Activated CD8-positive, alpha-beta memory T cell treated with anti-CD3 and anti-CD28 coated beads, Interleukin-2, amount 10 ng/mL, durations not matched to agents 7 days and 5 days (primary cell): ENCODE measurements at regions not wholly inside any gene's neighbourhood (a gene's known extent, or its start where the extent isn't known, plus 50 kb on each side); places are given as distances from the start of the nearest gene placed in this dataset.
"Not testable (repeated sequence)": the region's sequence is repeated elsewhere in the genome, so short reads cannot be mapped to it uniquely, and the experiment has no call there.

Experiments
- ATAC-seq: fragments of 150-1000 bp; cut with Tn5 transposase; one replicate; pipeline ENCODE4 v1.10.0; 2021; ENCODE audit warnings: moderate library complexity
- CTCF ChIA-PET: fragments of 350-600 bp; sonication (Branson Sonifier 250); formaldehyde crosslinking; loops from one replicate; lab custom pipeline; 2021; ENCODE audit warnings: antibody characterized with exemption; lab: Charles Lee
- DNase-seq: peaks from one replicate; pipeline ENCODE4 v3.0.0-alpha.2; 2020
- H3K27ac Mint-ChIP-seq: one replicate; pipeline ENCODE4 v1.8.0; 2021; ENCODE audit warnings: mild to moderate bottlenecking, mixed read lengths
- H3K27me3 Mint-ChIP-seq: one replicate; pipeline ENCODE4 v1.8.0; 2021; ENCODE audit warnings: mixed read lengths
- H3K36me3 Mint-ChIP-seq: one replicate; pipeline ENCODE4 v1.8.0; 2021; ENCODE audit warnings: mild to moderate bottlenecking, mixed read lengths
- H3K4me1 Mint-ChIP-seq: one replicate; pipeline ENCODE4 v1.8.0; 2021; ENCODE audit warnings: mixed read lengths
- H3K4me3 Mint-ChIP-seq: one replicate; pipeline ENCODE4 v1.8.0; 2021; ENCODE audit warnings: mild to moderate bottlenecking, moderate library complexity, mixed read lengths
- H3K9me3 Mint-ChIP-seq: one replicate; pipeline ENCODE4 v1.8.0; 2022; ENCODE audit warnings: low read depth, mixed read lengths

DNA sequence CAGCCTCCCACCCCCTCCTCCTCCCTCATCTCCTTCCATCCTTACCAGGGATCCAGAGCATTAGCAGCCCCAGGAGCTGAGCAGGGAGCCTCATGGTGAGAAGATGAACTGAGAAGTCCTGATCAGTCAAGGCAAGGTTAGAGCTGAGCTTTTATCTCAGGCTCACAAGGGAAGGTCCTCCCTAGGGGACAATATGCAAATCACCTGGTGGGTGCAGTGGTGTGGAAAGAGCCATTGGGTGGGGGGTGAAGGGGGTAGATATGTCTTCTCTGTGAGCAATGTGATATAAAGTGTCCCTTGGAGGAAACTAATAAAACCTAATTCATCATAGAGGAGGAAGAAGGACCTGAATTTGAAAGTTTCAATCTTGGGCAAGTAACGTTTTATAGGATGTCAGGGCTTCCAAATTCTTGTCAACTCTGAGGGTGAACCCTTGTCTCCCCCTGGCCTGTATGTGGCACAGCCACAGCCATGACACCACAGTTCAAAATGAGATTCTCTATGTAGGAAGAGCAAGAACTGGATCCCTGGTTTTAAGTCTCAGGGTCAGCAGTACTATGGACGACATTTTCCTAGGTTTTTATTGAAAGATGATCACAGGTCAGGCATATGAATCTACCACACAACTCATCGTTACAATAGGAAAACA lies 543.5 kb downstream of the RPIA start:
- H3K4me3 Mint-ChIP-seq, DNase-seq, H3K36me3 Mint-ChIP-seq, CTCF ChIA-PET, H3K4me1 Mint-ChIP-seq, H3K27ac Mint-ChIP-seq, H3K9me3 Mint-ChIP-seq, H3K27me3 Mint-ChIP-seq, ATAC-seq: not testable (repeated sequence)

DNA sequence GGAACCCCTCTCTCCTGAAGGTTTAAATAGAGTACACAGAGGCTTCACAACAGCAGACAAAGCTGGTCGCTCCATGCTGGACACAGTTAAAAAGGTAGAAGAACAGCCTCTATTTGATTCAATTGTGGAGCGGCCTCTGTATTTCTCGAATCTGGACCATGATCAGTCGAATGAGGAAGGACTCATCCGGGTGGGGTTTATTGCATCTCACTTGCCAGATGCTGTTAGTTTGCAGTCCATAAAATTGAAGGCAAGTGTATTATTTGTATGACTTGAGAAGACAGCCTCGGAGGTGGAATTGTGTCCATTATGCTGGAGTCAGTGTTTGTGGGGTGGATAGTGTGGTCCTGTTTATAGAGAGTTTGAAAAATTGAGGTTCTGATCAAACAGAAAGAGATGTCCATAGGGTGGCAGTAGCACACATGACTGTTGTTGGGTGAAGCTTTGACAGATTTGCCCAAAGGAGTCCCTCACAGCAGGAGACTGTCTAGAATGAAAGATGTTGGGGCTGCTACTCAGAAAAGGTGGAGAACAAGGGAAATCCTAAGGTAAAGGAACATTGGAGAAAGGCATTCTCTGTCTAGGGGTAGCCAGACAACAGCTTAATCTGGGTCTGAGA lies 545.5 kb downstream of the RPIA start:
- DNase-seq, H3K27ac Mint-ChIP-seq, CTCF ChIA-PET, H3K9me3 Mint-ChIP-seq, H3K27me3 Mint-ChIP-seq, ATAC-seq, H3K4me3 Mint-ChIP-seq, H3K36me3 Mint-ChIP-seq, H3K4me1 Mint-ChIP-seq: not testable (repeated sequence)

DNA sequence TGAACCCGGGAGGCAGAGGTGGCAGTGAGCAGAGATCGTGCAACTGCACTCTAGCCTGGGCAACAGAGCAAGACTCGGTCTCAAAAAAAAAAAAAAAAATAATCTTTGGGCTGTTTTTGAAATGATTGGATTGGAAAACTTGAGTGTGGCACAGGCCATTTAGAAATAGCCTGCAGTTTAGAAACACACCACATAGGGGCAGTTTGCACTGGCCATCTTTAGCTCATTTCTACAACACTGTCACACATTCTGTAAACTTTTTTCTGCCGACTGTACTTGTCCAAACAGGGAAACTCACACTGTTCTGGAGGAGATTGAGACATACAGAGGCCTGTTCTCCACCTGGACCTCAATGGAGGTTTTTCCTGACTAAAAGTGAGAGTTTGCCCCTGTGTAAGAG lies 546.3 kb downstream of the RPIA start:
- H3K27ac Mint-ChIP-seq, H3K36me3 Mint-ChIP-seq, H3K4me3 Mint-ChIP-seq, H3K4me1 Mint-ChIP-seq, CTCF ChIA-PET, H3K27me3 Mint-ChIP-seq, DNase-seq, H3K9me3 Mint-ChIP-seq, ATAC-seq: not testable (repeated sequence)

DNA sequence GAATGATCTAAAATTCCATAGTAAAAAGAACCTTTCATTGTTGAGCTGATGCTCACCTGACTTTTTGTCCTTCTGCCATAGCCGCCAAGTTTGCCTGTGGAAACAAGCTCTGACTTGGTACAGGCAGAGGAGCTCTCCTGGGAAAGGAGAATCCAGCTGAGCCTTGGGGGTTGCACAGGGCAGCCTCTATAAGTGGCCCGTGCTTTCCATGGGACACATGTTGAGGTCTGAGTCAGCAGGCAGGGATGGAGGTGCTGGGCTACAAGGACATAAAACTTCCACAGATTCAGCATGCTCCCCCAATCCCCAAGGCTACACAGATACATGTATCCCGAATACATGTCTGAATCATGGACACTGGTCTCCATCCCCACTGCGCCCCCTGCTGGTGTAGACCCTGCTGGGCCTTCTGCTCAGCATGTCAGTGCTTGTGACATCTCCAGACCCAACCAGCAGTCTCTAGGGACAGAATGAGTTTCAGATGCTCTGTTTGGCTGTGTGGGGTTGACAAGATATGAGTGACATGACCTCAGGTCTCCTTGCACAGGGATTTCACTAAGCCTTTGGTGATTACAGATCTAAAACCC lies 551.7 kb downstream of the RPIA start:
- H3K36me3 Mint-ChIP-seq, H3K4me1 Mint-ChIP-seq, DNase-seq, H3K9me3 Mint-ChIP-seq, H3K27ac Mint-ChIP-seq, H3K4me3 Mint-ChIP-seq, CTCF ChIA-PET, H3K27me3 Mint-ChIP-seq: not testable (repeated sequence)
- peak; percentile 39 for ATAC-seq

DNA sequence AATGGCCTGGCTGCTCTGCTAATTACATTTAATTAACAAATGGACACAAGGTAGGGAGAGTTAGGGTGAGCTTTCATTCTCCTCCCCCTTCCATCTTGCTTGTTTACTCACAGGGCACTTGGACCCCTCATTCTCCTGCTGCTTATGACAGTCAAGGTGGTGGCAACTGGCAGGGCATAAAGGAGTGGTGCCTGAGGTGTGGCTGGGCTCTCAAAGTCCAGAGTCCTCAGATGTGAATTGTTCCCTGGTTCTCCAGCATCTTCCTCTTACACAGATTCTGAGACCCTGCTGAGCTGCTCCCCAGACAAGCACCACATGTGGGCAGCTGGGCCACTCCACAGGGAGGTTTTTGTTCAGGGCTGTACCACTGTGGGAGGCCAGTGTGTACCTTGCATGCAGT lies 552.9 kb downstream of the RPIA start:
- H3K4me3 Mint-ChIP-seq, DNase-seq, H3K4me1 Mint-ChIP-seq, H3K9me3 Mint-ChIP-seq, ATAC-seq, H3K27me3 Mint-ChIP-seq, H3K36me3 Mint-ChIP-seq, H3K27ac Mint-ChIP-seq, CTCF ChIA-PET: not testable (repeated sequence)

DNA sequence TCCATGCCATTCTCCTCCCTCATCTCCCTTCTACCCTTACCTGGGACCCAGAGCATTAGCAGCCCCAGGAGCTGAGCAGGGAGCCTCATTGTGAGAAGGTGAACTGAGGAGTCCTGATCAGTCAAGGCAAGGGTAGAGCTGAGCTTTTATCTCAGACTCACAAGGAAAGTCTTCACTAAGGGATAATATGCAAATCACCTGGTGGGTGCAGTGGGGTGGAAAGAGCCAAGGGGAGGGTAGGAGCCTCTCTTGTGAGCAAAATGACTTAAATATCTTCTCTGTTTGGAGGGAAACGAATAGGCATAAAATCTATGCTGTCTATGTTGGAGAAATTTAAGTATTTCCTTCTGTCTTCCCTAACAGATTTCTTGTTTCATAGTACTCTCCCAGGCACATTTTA lies 554.0 kb downstream of the RPIA start:
- H3K4me3 Mint-ChIP-seq, H3K36me3 Mint-ChIP-seq, H3K4me1 Mint-ChIP-seq, H3K9me3 Mint-ChIP-seq, H3K27me3 Mint-ChIP-seq, DNase-seq, H3K27ac Mint-ChIP-seq, CTCF ChIA-PET, ATAC-seq: not testable (repeated sequence)

DNA sequence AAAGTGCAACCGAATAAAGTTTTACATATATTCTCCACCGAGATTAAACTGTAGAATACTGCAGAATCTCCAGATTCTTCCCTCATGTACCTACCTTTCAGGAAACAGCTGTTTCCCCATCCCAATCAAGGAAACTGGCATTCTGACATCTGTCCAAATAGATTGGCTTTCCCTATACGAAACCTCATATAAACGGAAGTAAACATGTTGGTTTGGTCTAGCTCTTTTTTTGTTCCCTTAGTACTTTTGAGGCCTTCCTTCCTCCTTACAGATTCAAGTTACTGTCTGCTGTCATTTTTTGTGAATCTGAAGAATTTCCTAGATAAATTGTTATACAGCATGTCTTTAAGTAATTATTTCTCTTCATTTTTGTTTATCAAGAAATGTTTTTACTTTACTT lies 554.6 kb downstream of the RPIA start:
- H3K4me1 Mint-ChIP-seq, H3K27ac Mint-ChIP-seq, DNase-seq, H3K27me3 Mint-ChIP-seq, ATAC-seq, H3K36me3 Mint-ChIP-seq, H3K4me3 Mint-ChIP-seq, CTCF ChIA-PET, H3K9me3 Mint-ChIP-seq: not testable (repeated sequence)

DNA sequence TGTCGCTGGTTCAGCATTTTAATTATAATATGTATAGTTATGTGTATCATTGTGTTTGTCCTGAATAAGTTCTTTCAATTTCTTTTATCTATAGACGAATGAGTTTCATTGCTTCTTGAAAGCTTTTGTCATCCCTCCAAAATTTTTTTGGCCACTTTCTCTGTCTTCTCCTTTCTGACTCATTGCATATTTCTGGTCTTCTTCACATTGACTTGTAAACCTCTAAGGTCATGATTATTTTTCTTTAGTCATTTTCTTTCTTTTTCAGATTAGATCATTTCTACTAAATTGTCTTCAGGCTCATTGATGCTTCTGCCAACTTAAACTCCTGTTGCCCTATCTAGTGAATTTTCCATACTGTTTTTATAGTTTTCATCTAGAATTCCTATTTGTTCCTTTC lies 555.1 kb downstream of the RPIA start:
- ATAC-seq, H3K4me1 Mint-ChIP-seq, DNase-seq, H3K9me3 Mint-ChIP-seq, H3K27ac Mint-ChIP-seq, H3K4me3 Mint-ChIP-seq, H3K36me3 Mint-ChIP-seq, H3K27me3 Mint-ChIP-seq, CTCF ChIA-PET: not testable (repeated sequence)

DNA sequence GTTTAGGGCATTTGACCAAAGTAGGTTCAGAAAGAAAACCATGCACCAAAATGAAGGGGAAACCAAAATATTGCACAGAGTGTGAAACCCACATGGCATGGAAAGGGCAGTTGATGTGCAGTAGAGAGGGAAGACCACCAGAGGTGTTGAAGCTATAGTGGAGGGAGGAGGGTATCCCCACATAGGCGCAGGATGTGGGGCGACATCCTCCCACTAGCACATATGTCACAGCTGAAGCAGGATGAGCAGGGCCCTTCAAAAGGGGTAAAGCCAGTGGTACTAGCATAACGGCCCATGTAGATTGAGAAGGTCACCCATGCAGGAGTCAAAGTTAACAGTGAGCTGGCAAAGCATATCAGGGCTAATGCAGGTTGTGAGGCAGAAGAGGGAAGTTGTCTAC lies 563.5 kb downstream of the RPIA start:
- H3K27ac Mint-ChIP-seq, DNase-seq: not testable (repeated sequence)

DNA sequence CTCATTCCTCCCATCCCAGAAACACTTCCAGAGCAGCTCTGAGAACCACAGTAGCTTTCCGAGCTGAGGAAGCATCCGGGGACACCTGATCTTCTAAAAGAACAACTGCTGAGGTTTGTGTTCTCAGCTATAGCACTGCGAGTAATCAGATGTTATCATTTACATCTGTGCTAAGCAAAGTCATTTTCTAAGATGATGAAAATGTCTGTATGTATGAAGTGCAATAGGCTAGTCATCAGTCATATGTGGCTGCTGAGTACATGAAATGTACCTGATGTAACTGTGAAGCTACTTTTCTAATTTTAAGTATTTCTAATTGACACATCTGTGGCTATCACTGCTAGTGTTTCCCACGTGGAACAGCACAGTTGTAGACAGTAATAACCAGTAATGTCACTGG lies 582.0 kb downstream of the RPIA start:
- H3K27ac Mint-ChIP-seq, H3K4me1 Mint-ChIP-seq, CTCF ChIA-PET, ATAC-seq, H3K36me3 Mint-ChIP-seq, H3K4me3 Mint-ChIP-seq, H3K27me3 Mint-ChIP-seq, H3K9me3 Mint-ChIP-seq, DNase-seq: not testable (repeated sequence)

More for the DNA sequence above, 563.5 kb downstream of the RPIA start:
- H3K4me3 Mint-ChIP-seq, H3K4me1 Mint-ChIP-seq, H3K36me3 Mint-ChIP-seq, H3K27me3 Mint-ChIP-seq, H3K9me3 Mint-ChIP-seq, CTCF ChIA-PET, ATAC-seq: not testable (repeated sequence)

DNA sequence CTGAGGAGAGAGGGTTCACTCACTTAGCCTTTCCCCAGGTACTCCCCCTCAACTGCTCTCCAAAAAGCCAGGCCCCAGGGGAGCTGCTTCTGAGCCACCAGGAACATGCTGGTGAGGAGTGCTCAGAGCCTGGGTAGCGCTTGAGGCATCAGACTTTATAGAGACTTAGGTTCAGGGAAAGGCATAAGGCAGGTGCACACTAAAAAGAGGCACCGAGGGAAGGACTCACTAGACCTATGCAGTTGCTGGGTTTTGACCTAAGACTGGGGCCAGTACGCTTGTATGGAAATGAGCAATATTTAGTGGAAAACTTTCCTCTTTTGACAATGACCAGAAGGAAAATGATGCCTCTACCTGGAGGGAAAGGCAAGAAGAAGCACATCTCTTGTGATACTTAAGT lies 589.1 kb downstream of the RPIA start:
- H3K36me3 Mint-ChIP-seq, H3K4me1 Mint-ChIP-seq, CTCF ChIA-PET, ATAC-seq, H3K27me3 Mint-ChIP-seq, H3K27ac Mint-ChIP-seq, DNase-seq, H3K9me3 Mint-ChIP-seq, H3K4me3 Mint-ChIP-seq: not testable (repeated sequence)

DNA sequence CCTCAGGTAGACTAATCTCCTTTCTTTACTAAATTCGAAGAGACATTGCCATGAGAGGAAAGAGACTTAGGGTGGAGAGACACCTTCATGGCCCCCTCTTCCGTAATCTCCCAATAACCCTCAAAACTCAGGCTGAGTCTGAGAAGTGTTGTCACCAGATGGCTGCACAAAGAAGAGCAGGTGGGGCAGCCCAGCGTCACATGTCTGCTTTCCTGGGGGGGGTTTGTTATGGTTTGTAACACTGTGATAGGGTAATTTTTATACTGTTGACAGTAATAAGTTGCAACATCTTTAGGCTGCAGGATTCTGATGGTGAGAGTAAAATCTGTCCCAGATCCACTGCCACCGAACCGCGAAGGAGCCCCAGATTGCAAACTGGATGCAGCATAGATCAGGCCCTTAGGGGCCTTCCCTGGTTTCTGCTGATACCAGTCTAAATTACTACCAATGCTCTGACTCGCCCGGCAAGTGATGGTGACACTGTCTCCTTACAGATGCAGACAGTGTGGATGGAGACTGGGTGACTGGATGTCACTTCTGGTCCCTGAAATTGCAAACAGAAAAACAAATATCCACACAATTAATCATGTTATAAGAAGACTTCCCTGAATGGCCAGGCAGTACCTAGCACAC lies 595.1 kb downstream of the RPIA start:
- H3K27ac Mint-ChIP-seq, H3K4me3 Mint-ChIP-seq, H3K9me3 Mint-ChIP-seq, ATAC-seq, CTCF ChIA-PET, H3K4me1 Mint-ChIP-seq, DNase-seq, H3K36me3 Mint-ChIP-seq, H3K27me3 Mint-ChIP-seq: not testable (repeated sequence)

DNA sequence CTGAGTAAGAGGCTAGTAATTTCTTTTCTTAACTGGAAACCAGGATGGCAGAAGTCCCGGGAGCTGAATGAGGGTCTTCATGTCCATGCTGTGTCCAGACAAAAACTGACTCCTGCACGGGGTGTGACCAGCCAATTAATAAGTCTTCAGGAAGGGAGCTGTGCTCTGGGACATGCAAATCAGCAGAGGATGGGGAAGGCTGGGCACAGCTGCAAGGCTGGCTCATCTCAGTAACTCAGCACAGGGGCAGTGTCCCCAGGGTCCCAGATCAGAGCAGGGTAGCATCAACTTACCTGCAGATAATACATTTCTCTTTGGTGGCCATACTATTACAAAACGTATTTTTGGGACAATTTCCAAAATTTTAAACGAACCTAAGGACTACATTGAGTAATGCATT lies 595.6 kb downstream of the RPIA start:
- CTCF ChIA-PET, H3K4me1 Mint-ChIP-seq, H3K36me3 Mint-ChIP-seq, H3K27me3 Mint-ChIP-seq, DNase-seq, H3K27ac Mint-ChIP-seq, H3K9me3 Mint-ChIP-seq, H3K4me3 Mint-ChIP-seq, ATAC-seq: not testable (repeated sequence)

DNA sequence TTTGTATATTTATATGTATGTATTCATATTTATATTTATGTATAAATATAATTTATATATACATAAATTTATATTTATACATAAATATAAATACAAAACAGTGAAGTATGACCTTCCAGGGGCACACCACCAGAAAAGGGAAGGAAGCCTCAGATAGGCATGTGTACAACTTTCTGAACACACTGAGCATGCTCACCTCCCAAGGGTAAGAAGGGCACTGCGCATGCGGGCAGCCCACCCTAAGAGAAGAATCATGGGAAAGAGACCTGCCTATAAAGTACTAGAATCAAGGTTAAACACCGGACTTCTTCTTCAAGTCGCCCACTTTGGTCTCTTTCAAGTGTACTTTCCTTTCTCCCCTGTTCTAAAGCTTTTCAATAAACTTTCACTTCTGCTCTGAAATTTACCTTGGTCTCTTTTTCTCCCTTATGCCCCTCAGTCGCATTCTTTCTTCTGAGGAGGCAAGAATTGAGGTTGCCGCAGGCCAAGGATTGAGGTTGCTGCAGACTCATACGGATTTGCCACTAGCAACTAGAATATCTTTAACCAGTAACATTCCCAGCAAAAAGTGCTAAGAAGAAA lies 600.3 kb downstream of the RPIA start:
- H3K9me3 Mint-ChIP-seq, ATAC-seq, H3K4me1 Mint-ChIP-seq, H3K36me3 Mint-ChIP-seq, DNase-seq, CTCF ChIA-PET, H3K27ac Mint-ChIP-seq, H3K4me3 Mint-ChIP-seq, H3K27me3 Mint-ChIP-seq: not testable (repeated sequence)
